DLD1 (cell line): ENCODE measurements at regions not wholly inside any gene's neighbourhood (a gene's known extent, or its start where the extent isn't known, plus 50 kb on each side); places are given as distances from the start of the nearest gene placed in this dataset.

ENCODE experiments used
- in situ Hi-C: cut with HindIII; loops from 2 replicates; pipeline ENCODE4 v1.10.0; 2017; ENCODE audit warnings: low sequenced_read_pairs

- in situ Hi-C loops, result no loop called here
These were observed 184.2 kb upstream of the TSHZ2 start for GRCh38 chr20:52787962-52788361.

GRCh38 chr20:52787216-52787615 is 184.9 kb upstream of the TSHZ2 start:
- in situ Hi-C loops, result no loop called here

GRCh38 chr20:52785679-52786078 is 186.5 kb upstream of the TSHZ2 start:
- in situ Hi-C loops, result no loop called here

- in situ Hi-C loops, result no loop called here
These were observed 188.4 kb upstream of the TSHZ2 start for GRCh38 chr20:52783769-52784168.

- in situ Hi-C loops, result no loop called here
These were observed 191.7 kb upstream of the TSHZ2 start for GRCh38 chr20:52780462-52780861.

- in situ Hi-C loops, result no loop called here
These were observed 193.0 kb upstream of the TSHZ2 start for GRCh38 chr20:52779125-52779524.

- in situ Hi-C loops, result no loop called here
These were observed 195.0 kb upstream of the TSHZ2 start for GRCh38 chr20:52777171-52777570.

- in situ Hi-C loops, result no loop called here
These were observed 196.4 kb upstream of the TSHZ2 start for GRCh38 chr20:52775786-52776185.

GRCh38 chr20:52768694-52769093 is 203.5 kb upstream of the TSHZ2 start:
- in situ Hi-C loops, result no loop called here

- in situ Hi-C loops, result no loop called here
These were observed 205.3 kb upstream of the TSHZ2 start for GRCh38 chr20:52766645-52767435.

GRCh38 chr20:52763321-52763853 is 208.8 kb upstream of the TSHZ2 start:
- in situ Hi-C loops, result no loop called here

- in situ Hi-C loops, result no loop called here
These were observed 210.3 kb upstream of the TSHZ2 start for GRCh38 chr20:52761867-52762266.

GRCh38 chr20:52760791-52761190 is 211.4 kb upstream of the TSHZ2 start:
- in situ Hi-C loops, result no loop called here

- in situ Hi-C loops, result no loop called here
These were observed 214.7 kb upstream of the TSHZ2 start for GRCh38 chr20:52757411-52757810.

- in situ Hi-C loops, result no loop called here
These were observed 216.4 kb upstream of the TSHZ2 start for GRCh38 chr20:52755744-52756143.

GRCh38 chr20:52754366-52754765 is 217.8 kb upstream of the TSHZ2 start:
- in situ Hi-C loops, result no loop called here

GRCh38 chr20:52752023-52752422 is 220.1 kb upstream of the TSHZ2 start:
- in situ Hi-C loops, result no loop called here

GRCh38 chr20:52751571-52751970 is 220.6 kb upstream of the TSHZ2 start:
- in situ Hi-C loops, result no loop called here

GRCh38 chr20:52749938-52750337 is 222.2 kb upstream of the TSHZ2 start:
- in situ Hi-C loops, result no loop called here

GRCh38 chr20:52748990-52749389 is 223.2 kb upstream of the TSHZ2 start:
- in situ Hi-C loops, result no loop called here

- in situ Hi-C loops, result no loop called here
These were observed 223.7 kb upstream of the TSHZ2 start for GRCh38 chr20:52748285-52748932.

GRCh38 chr20:52747845-52748284 is 224.3 kb upstream of the TSHZ2 start:
- in situ Hi-C loops, result no loop called here
